Tibial artery (tissue), 4 donors: ENCODE measurements at regions not wholly inside any gene's neighbourhood (a gene's known extent, or its start where the extent isn't known, plus 50 kb on each side); places are given as distances from the start of the nearest gene placed in this dataset.
A peak's percentile ranks its signal among the peaks of the same experiment; 100 is the strongest.

ENCODE experiments used
- DNase-seq, 2 donors: peaks; one replicate each; pipeline ENCODE4 v3.0.0-alpha.2; 2019
- H3K27ac ChIP-seq, 2 donors: fragments of 200-600 bp; sonication (generic) in 1 of 2; 1 replicate in 1 of 2; 2 replicates in 1 of 2; pipeline ENCODE4 v1.5.1; 2018 to 2019; ENCODE audit warnings: mild to moderate bottlenecking in 1 of 2
- H3K27me3 ChIP-seq, 2 donors: fragments of 200-600 bp; sonication (generic) in 1 of 2; one replicate each; pipeline versions ENCODE4 v1.5.1 to v1.6.0; 2016 to 2019
- H3K36me3 ChIP-seq, 3 donors: fragments of 200-600 bp; sonication (generic) in 2 of 3; one replicate each; pipeline ENCODE4 v1.5.1; 2016 to 2019; ENCODE audit warnings: mild to moderate bottlenecking in 2 of 3
- H3K4me1 ChIP-seq, 4 donors: fragments of 200-600 bp; sonication (generic) in 2 of 4; 1 replicate in 3 of 4; 2 replicates in 1 of 4; pipeline ENCODE4 v1.5.1; 2016 to 2019
- H3K4me3 ChIP-seq, 2 donors: fragments of 200-600 bp; sonication (generic) in 1 of 2; 1 replicate in 1 of 2; 2 replicates in 1 of 2; pipeline ENCODE4 v1.5.1; 2018 to 2019; ENCODE audit warnings: mild to moderate bottlenecking in 2 of 2
- H3K9me3 ChIP-seq, 3 donors: fragments of 200-600 bp; sonication (generic) in 1 of 3; one replicate each; pipeline ENCODE4 v1.5.1; 2016 to 2019
- CTCF ChIP-seq, 2 experiments: fragments of 200-600 bp in 1 of 2; fragments of 450-650 bp in 1 of 2; IDR thresholded peaks; one replicate each; pipeline ENCODE4 v1.5.1; 2017 to 2019; ENCODE audit warnings: antibody characterized with exemption in 2 of 2, mild to moderate bottlenecking in 1 of 2, moderate library complexity in 1 of 2
- intact Hi-C: fragments of 100-400 bp; cut with DNase I; formaldehyde crosslinking; loops from one replicate; pipeline ENCODE4 v1.15.0; 2023; ENCODE audit warnings: low total_unique reads

- H3K27me3 ChIP-seq = no peaks in the 10 kb centered on the region
- H3K4me3 ChIP-seq = no peak overlapping the region
- peaks cover 0 to 46% (median 17%) of the 10 kb centered on the region in 4 donors for H3K4me1 ChIP-seq
- intact Hi-C loops = no loop called here
- no peak for TF ChIP-seq CTCF (IDR thresholded peaks at IDR 0.05)
- H3K9me3 ChIP-seq = no peaks in the 10 kb centered on the region
- H3K36me3 ChIP-seq = no peaks in the 10 kb centered on the region
- peak overlapping the region in 1 of 2 donors; percentile 7 for H3K27ac ChIP-seq
- no peak for DNase-seq
Observed at GRCh38 chr1:219302697-219303096, 129.0 kb downstream of the LYPLAL1 start.

- H3K27ac ChIP-seq = no peak overlapping the region
- no peaks in the 10 kb centered on the region for H3K27me3 ChIP-seq
- no peaks in the 10 kb centered on the region for H3K9me3 ChIP-seq
- intact Hi-C loops = no loop called here
- H3K4me3 ChIP-seq = no peak overlapping the region
- peaks cover 0 to 53% (median 20%) of the 10 kb centered on the region in 4 donors for H3K4me1 ChIP-seq
- TF ChIP-seq CTCF (IDR thresholded peaks at IDR 0.05) = no peak
- no peaks in the 10 kb centered on the region for H3K36me3 ChIP-seq
- no peak for DNase-seq
Observed at GRCh38 chr1:219299420-219299819, 125.7 kb downstream of the LYPLAL1 start.

DNA sequence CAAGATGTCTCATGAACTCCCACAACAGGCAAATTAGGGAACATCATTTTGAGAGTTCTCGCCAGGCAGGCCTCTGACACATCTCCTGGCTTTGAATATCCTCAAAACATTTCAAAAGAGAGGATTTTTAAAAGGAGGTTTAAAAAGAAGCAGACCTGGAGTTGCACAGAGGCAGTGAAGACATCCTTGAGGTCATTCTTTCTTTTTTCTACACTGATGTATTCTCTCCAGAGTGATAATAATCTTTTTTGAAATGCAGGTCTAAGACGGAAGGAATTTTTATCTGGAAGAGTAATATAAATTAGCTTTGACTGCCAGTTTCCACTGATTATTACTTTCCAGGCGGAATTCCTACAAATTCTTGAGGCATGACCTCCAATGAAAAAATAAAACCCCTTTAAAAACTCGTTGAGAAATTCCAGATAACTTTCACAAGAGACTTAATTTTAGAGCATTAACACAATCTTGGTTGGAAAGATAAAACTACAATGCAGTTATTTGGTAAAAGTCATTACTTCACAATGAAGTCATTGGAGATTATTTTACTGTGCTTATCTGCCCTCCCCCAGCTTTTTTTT, 125.0 kb downstream of the LYPLAL1 start:
- no peak for TF ChIP-seq CTCF (IDR thresholded peaks at IDR 0.05)

DNA sequence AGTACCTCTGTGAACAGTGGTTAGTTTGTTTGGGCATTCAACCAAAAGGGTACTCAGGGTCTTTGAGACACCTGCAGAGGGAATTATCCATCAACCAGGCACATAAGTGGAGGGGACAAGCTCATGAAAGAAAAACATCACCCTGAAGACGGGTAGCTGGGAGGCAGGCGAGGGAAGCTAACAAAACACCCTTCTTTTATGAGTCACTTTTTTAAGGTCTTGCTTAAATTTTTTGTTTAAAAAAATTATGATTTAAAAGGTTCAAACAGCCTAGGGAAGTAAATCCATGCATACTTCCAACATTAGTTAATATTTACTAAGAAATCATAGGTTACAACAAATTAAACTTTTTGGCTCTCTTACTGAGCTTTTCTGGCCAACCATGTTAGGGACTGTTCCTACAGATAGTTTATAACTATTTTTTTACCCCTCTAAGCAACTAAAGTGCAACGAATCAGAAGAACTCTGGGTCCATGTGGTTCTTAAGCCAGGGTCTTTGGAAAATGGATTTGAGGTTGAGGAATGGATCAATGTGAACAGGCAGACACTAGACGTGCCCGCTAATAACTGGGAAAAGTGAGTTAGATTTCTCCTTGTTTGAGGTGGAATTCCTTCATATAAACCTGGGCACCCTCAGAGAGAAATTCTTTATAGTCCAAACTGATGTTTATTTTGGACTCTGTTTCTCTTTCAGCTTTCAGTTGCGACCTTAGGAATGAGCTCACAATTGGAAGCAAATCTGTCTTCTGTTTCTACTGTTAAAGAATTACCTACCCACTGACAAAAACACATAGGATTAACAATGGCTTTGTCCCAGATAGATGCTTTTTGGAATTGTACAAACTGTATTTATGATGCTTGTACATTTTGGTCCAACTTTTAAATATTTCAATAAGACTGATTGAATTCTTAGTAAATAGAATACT, 123.0 kb downstream of the LYPLAL1 start:
- H3K27me3 ChIP-seq = no peaks in the 10 kb centered on the region
- peaks cover 0 to 44% (median 20%) of the 10 kb centered on the region in 4 donors for H3K4me1 ChIP-seq
- peak overlapping the region; percentile 34 to 41 for H3K27ac ChIP-seq
- no peaks in the 10 kb centered on the region for H3K36me3 ChIP-seq
- no peak for TF ChIP-seq CTCF (IDR thresholded peaks at IDR 0.05)
- intact Hi-C loops = no loop called here
- DNase-seq = no peak
- H3K4me3 ChIP-seq = no peak overlapping the region
- H3K9me3 ChIP-seq = no peaks in the 10 kb centered on the region

More for the DNA sequence above, 125.0 kb downstream of the LYPLAL1 start:
- no peaks in the 10 kb centered on the region for H3K36me3 ChIP-seq
- DNase-seq = no peak
- H3K9me3 ChIP-seq = no peaks in the 10 kb centered on the region
- peak overlapping the region; percentile 46 to 47 for H3K27ac ChIP-seq
- no peak overlapping the region for H3K4me3 ChIP-seq
- intact Hi-C loops = no loop called here
- no peaks in the 10 kb centered on the region for H3K27me3 ChIP-seq
- peaks cover 0 to 46% (median 20%) of the 10 kb centered on the region in 4 donors for H3K4me1 ChIP-seq

GRCh38 chr1:219294251-219294650, 120.6 kb downstream of the LYPLAL1 start:
- no peaks in the 10 kb centered on the region for H3K36me3 ChIP-seq
- TF ChIP-seq CTCF (IDR thresholded peaks at IDR 0.05) = no peak
- H3K9me3 ChIP-seq = no peaks in the 10 kb centered on the region
- H3K27me3 ChIP-seq = no peaks in the 10 kb centered on the region
- H3K27ac ChIP-seq = no peak overlapping the region
- H3K4me1 ChIP-seq = peaks cover 0 to 33% (median 14%) of the 10 kb centered on the region in 4 donors
- intact Hi-C loops = no loop called here
- no peak overlapping the region for H3K4me3 ChIP-seq
- no peak for DNase-seq
